PC-3 (cell line): ENCODE measurements at regions not wholly inside any gene's neighbourhood (a gene's known extent, or its start where the extent isn't known, plus 50 kb on each side); places are given as distances from the start of the nearest gene placed in this dataset.

Experiments
- EZH2 ChIP-seq: fragments of 300-600 bp; sonication (generic); IDR thresholded peaks from one replicate; pipeline ENCODE4 v1.6.1; 2017; ENCODE audit warnings: antibody characterized with exemption, mild to moderate bottlenecking, low read length; ENCODE audit not compliant: unreplicated experiment
- TF ChIP-seq, protein P1 (sequence below): fragments of 300-600 bp; sonication (generic); conservative IDR thresholded peaks from 2 replicates; pipeline ENCODE4 v1.5.1; 2017; ENCODE audit warnings: antibody characterized with exemption, low read depth, mild to moderate bottlenecking, low read length

GRCh38 chr9:32906213-32906612 lies 95.2 kb downstream of the APTX start:
- TF ChIP-seq, protein P1, sequence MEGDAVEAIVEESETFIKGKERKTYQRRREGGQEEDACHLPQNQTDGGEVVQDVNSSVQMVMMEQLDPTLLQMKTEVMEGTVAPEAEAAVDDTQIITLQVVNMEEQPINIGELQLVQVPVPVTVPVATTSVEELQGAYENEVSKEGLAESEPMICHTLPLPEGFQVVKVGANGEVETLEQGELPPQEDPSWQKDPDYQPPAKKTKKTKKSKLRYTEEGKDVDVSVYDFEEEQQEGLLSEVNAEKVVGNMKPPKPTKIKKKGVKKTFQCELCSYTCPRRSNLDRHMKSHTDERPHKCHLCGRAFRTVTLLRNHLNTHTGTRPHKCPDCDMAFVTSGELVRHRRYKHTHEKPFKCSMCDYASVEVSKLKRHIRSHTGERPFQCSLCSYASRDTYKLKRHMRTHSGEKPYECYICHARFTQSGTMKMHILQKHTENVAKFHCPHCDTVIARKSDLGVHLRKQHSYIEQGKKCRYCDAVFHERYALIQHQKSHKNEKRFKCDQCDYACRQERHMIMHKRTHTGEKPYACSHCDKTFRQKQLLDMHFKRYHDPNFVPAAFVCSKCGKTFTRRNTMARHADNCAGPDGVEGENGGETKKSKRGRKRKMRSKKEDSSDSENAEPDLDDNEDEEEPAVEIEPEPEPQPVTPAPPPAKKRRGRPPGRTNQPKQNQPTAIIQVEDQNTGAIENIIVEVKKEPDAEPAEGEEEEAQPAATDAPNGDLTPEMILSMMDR = no peak
- TF ChIP-seq EZH2 = no peak
